Neural cell (in vitro differentiated cells): ENCODE measurements at regions not wholly inside any gene's neighbourhood (a gene's known extent, or its start where the extent isn't known, plus 50 kb on each side); places are given as distances from the start of the nearest gene placed in this dataset.

Source experiments
- MXI1 ChIP-seq: fragments of 450-650 bp; conservative IDR thresholded peaks from 2 replicates; pipeline ENCODE4 v1.6.1; 2014; ENCODE audit warnings: antibody characterized with exemption, mild to moderate bottlenecking; ENCODE audit not compliant: poor library complexity, severe bottlenecking
- POLR2AphosphoS5 ChIP-seq: IDR thresholded peaks from 2 replicates; pipeline ENCODE4 v1.6.1; 2012
- RAD21 ChIP-seq: fragments of 450-650 bp; conservative IDR thresholded peaks from 2 replicates; pipeline ENCODE4 v1.6.1; 2014; ENCODE audit warnings: antibody characterized with exemption, mild to moderate bottlenecking, moderate library complexity
- TF ChIP-seq, protein P1 (sequence below): fragments of 450-650 bp; IDR thresholded peaks from 2 replicates; pipeline ENCODE4 v1.5.1; 2014; ENCODE audit warnings: antibody characterized with exemption, mild to moderate bottlenecking, moderate library complexity; ENCODE audit not compliant: poor library complexity, severe bottlenecking

DNA sequence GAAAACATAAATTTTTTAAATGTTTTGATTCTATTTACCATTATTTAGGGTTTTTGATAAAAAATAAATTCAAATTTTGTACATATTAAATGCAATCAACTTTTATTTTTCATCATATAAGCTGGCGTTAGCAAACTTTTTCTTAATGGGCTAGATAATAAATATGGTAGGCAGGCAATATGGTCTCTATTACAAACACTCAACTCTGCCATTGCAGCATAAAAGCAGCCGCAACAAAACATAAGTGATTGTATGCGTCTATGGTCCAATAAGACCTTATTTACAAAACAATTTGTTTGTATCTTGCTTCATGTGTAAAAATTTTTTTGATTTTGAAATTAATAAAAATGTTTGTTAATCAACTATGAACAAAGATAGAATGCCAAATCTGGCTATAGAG lies 116.8 kb upstream of the GLI2 start:
- no peak for TF ChIP-seq RAD21
- no peak for TF ChIP-seq MXI1
- TF ChIP-seq, protein P1, sequence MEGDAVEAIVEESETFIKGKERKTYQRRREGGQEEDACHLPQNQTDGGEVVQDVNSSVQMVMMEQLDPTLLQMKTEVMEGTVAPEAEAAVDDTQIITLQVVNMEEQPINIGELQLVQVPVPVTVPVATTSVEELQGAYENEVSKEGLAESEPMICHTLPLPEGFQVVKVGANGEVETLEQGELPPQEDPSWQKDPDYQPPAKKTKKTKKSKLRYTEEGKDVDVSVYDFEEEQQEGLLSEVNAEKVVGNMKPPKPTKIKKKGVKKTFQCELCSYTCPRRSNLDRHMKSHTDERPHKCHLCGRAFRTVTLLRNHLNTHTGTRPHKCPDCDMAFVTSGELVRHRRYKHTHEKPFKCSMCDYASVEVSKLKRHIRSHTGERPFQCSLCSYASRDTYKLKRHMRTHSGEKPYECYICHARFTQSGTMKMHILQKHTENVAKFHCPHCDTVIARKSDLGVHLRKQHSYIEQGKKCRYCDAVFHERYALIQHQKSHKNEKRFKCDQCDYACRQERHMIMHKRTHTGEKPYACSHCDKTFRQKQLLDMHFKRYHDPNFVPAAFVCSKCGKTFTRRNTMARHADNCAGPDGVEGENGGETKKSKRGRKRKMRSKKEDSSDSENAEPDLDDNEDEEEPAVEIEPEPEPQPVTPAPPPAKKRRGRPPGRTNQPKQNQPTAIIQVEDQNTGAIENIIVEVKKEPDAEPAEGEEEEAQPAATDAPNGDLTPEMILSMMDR = no peak
- no peak for TF ChIP-seq POLR2AphosphoS5
